ENCODE measurements at regions not wholly inside any gene's neighbourhood (a gene's known extent, or its start where the extent isn't known, plus 50 kb on each side); places are given as distances from the start of the nearest gene placed in this dataset.

GRCh38 chr18:78601349-78601748 lies 378.3 kb upstream of the SALL3 start:
- TF ChIP-seq POLR2A (IDR thresholded peaks at IDR 0.05; ENCODE audit: low read length) (no peak), GATA1 (IDR thresholded peaks at IDR 0.05; ENCODE audit: low read depth, low read length) (no peak)

All from erythroblast (primary cell).